SK-N-SH (cell line): ENCODE measurements at regions not wholly inside any gene's neighbourhood (a gene's known extent, or its start where the extent isn't known, plus 50 kb on each side); places are given as distances from the start of the nearest gene placed in this dataset.

Source experiments
- CTCF ChIA-PET: fragments of 300-600, 350-600 bp; formaldehyde crosslinking; extraction: SDS; loops from one replicate; lab custom pipeline; 2021; lab: Yijun Ruan, JAX
- POLR2A ChIA-PET: fragments of 350-600 bp; sonication (Branson Sonifier 250); formaldehyde crosslinking; extraction: SDS; loops from one replicate; lab custom pipeline; 2020; ENCODE audit warnings: antibody characterized with exemption, inconsistent platforms; lab: Yijun Ruan, JAX
- DNase-seq: peaks from one replicate; pipeline ENCODE4 v3.0.0; 2012
- H2AFZ ChIP-seq: fragments of 200-600 bp; sonication (generic); 2 replicates; pipeline ENCODE4 v1.8.1; 2016; ENCODE audit warnings: antibody characterized with exemption, mild to moderate bottlenecking, low read depth
- H3F3A ChIP-seq: fragments of 200-600 bp; sonication (generic); replicated peaks from 2 replicates; pipeline ENCODE3; 2016; ENCODE audit warnings: antibody characterized with exemption, mild to moderate bottlenecking; ENCODE audit not compliant: insufficient read depth
- H3K27ac ChIP-seq, 2 experiments: fragments of 200-500 bp in 1 of 2; fragments of 200-600 bp in 1 of 2; sonication (Bioruptor generic) in 1 of 2; sonication (generic), shearing (Covaris generic) in 1 of 2; 2 replicates each; pipeline versions ENCODE4 v1.5.1 to v1.6.1; 2014 to 2016; ENCODE audit warnings: low read depth in 2 of 2, inconsistent platforms in 1 of 2, low read length in 1 of 2, mild to moderate bottlenecking in 1 of 2, mixed read lengths in 1 of 2
- H3K27me3 ChIP-seq: fragments of 200-600 bp; sonication (generic), shearing (Covaris generic); 2 replicates; pipeline ENCODE4 v1.6.1; 2016; ENCODE audit warnings: mixed run types; ENCODE audit not compliant: insufficient read depth
- H3K36me3 ChIP-seq, 2 experiments: fragments of 200-500 bp in 1 of 2; fragments of 200-600 bp in 1 of 2; sonication (Bioruptor generic) in 1 of 2; sonication (generic) in 1 of 2; replicated peaks in 1 of 2; 2 replicates each; pipeline versions ENCODE3 to v1.5.1; 2014 to 2016; ENCODE audit warnings: low read length in 1 of 2, mild to moderate bottlenecking in 1 of 2; ENCODE audit not compliant: insufficient read depth in 2 of 2, control insufficient read depth in 1 of 2
- H3K4me1 ChIP-seq, 2 experiments: fragments of 200-500 bp in 1 of 2; fragments of 200-600 bp in 1 of 2; sonication (Bioruptor generic) in 1 of 2; sonication (generic), shearing (Covaris generic) in 1 of 2; 2 replicates each; pipeline versions ENCODE4 v1.5.1 to v1.6.1; 2014 to 2016; ENCODE audit warnings: low read depth in 1 of 2, low read length in 1 of 2, mixed run types in 1 of 2; ENCODE audit not compliant: insufficient read depth in 2 of 2, control insufficient read depth in 1 of 2
- H3K4me2 ChIP-seq: fragments of 200-600 bp; sonication (generic), shearing (Covaris generic); 2 replicates; pipeline ENCODE4 v1.6.1; 2017; ENCODE audit warnings: mixed run types
- H3K4me3 ChIP-seq, 2 experiments: fragments of 200-500 bp in 1 of 2; fragments of 200-600 bp in 1 of 2; sonication (Bioruptor generic) in 1 of 2; sonication (generic), shearing (Covaris generic) in 1 of 2; 2 replicates each; pipeline versions ENCODE4 v1.5.1 to v1.8.1; 2014 to 2016; ENCODE audit warnings: low read depth in 2 of 2, inconsistent platforms in 1 of 2, low read length in 1 of 2, mild to moderate bottlenecking in 1 of 2, mixed read lengths in 1 of 2, moderate library complexity in 1 of 2
- H3K79me2 ChIP-seq: fragments of 200-600 bp; sonication (generic); 2 replicates; pipeline ENCODE4 v1.8.1; 2017; ENCODE audit warnings: mild to moderate bottlenecking; ENCODE audit not compliant: insufficient read depth
- H3K9ac ChIP-seq: fragments of 200-600 bp; sonication (generic); 2 replicates; pipeline ENCODE4 v1.6.1; 2017; ENCODE audit warnings: mixed run types
- H3K9me2 ChIP-seq: fragments of 200-600 bp; sonication (generic); 2 replicates; pipeline ENCODE4 v1.6.1; 2017; ENCODE audit warnings: mixed run types
- H3K9me3 ChIP-seq: fragments of 200-600 bp; sonication (generic); 2 replicates; pipeline ENCODE4 v1.6.1; 2017; ENCODE audit warnings: mixed run types, mild to moderate bottlenecking, moderate library complexity
- H4K20me1 ChIP-seq: fragments of 200-600 bp; sonication (generic); 2 replicates; pipeline ENCODE4 v1.6.1; 2017; ENCODE audit warnings: mild to moderate bottlenecking, mixed run types; ENCODE audit not compliant: insufficient read depth
- CHD2 ChIP-seq: fragments of 150-350 bp; IDR thresholded peaks from 2 replicates; pipeline ENCODE4 v1.6.1; 2018; ENCODE audit warnings: low read length; ENCODE audit not compliant: partially characterized antibody
- EP300 ChIP-seq, 2 experiments: IDR thresholded peaks; 2 replicates each; pipeline versions ENCODE4 v1.4.0 to v1.6.1; 2012; ENCODE audit warnings: borderline replicate concordance in 1 of 2, low read depth in 1 of 2, low read length in 1 of 2
- GATA2 ChIP-seq: sonication (generic); formaldehyde crosslinking; IDR thresholded peaks from 2 replicates; pipeline ENCODE4 v1.5.0; 2020; ENCODE audit warnings: mild to moderate bottlenecking, missing genetic modification reagents
- POLR2AphosphoS5 ChIP-seq: IDR thresholded peaks from 2 replicates; pipeline ENCODE4 v1.6.1; 2012; ENCODE audit warnings: low read depth, low read length
- RAD21 ChIP-seq: IDR thresholded peaks from 2 replicates; pipeline ENCODE4 v1.6.1; 2012; ENCODE audit warnings: mild to moderate bottlenecking, low read length
- RCOR1 ChIP-seq: fragments of 150-350 bp; IDR thresholded peaks from 2 replicates; pipeline ENCODE4 v1.6.1; 2017; ENCODE audit warnings: antibody characterized with exemption, low read length
- RXRA ChIP-seq: IDR thresholded peaks from 2 replicates; pipeline ENCODE4 v1.4.0; 2012; ENCODE audit warnings: low read depth, mild to moderate bottlenecking, borderline replicate concordance
- TAF1 ChIP-seq: IDR thresholded peaks from 2 replicates; pipeline ENCODE4 v1.6.1; 2012; ENCODE audit warnings: low read depth, mild to moderate bottlenecking, low read length, moderate library complexity, borderline replicate concordance
- TEAD4 ChIP-seq: IDR thresholded peaks from 2 replicates; pipeline ENCODE4 v1.4.0; 2012; ENCODE audit warnings: mild to moderate bottlenecking, borderline replicate concordance; ENCODE audit not compliant: insufficient read depth
- WGBS: methylation state at CpG from one replicate; pipeline ENCODE4 v1.1.6; 2017; ENCODE audit warnings: low lambda C conversion rate; 5-methylcytosine and 5-hydroxymethylcytosine counted together
- TF ChIP-seq, protein P1 (sequence below): fragments of 150-350 bp; IDR thresholded peaks from 2 replicates; pipeline ENCODE4 v1.6.1; 2017; ENCODE audit warnings: antibody characterized with exemption, low read length, low read depth, borderline replicate concordance
- TF ChIP-seq, protein P2 (sequence below): fragments of 150-350 bp; IDR thresholded peaks from 2 replicates; pipeline ENCODE4 v1.6.1; 2016; ENCODE audit warnings: mild to moderate bottlenecking, low read depth, low read length
- TF ChIP-seq, protein P3 (sequence below): IDR thresholded peaks from 2 replicates; pipeline ENCODE4 v1.6.1; 2012; ENCODE audit warnings: mild to moderate bottlenecking, low read depth, low read length, moderate library complexity
- TF ChIP-seq, protein P4 (sequence below): IDR thresholded peaks from 2 replicates; pipeline ENCODE4; 2012

DNA sequence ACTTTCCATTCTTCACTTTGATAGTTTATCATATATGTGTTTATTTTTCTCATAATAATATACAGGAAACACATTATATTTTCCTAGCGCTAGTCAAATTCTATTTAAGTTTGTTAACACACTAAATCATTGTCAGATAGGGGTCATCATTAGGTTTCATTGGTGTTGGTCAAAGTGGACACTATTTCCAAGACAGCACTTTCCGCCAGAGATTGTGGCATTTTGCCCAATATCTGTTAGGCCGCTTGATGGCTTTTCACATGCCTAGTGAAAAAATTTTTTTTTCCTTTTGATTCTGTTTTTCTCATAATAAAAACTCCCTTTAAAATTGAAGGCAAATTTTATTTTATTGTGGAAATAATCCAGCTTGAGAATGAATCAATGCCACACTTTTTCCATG lies 495.4 kb upstream of the AKR1E2 start:
- ChIA-PET CTCF (no interaction called here), POLR2A (no interaction called here)
- no peaks in the 10 kb centered on the region for H3K36me3 ChIP-seq
- TF ChIP-seq GATA2 (CRISPR knock-in tag) (no peak), EP300 (IDR thresholded peaks at IDR 0.05; ENCODE audit: borderline replicate concordance in 1 of 2, low read depth in 1 of 2, low read length in 1 of 2) (no peak), POLR2AphosphoS5 (no peak), RAD21 (no peak), TEAD4 (no peak), RCOR1 (no peak), RXRA (no peak), CHD2 (no peak)
- TF ChIP-seq, protein P1, sequence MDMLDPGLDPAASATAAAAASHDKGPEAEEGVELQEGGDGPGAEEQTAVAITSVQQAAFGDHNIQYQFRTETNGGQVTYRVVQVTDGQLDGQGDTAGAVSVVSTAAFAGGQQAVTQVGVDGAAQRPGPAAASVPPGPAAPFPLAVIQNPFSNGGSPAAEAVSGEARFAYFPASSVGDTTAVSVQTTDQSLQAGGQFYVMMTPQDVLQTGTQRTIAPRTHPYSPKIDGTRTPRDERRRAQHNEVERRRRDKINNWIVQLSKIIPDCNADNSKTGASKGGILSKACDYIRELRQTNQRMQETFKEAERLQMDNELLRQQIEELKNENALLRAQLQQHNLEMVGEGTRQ, result no peak
- TF ChIP-seq, protein P2, sequence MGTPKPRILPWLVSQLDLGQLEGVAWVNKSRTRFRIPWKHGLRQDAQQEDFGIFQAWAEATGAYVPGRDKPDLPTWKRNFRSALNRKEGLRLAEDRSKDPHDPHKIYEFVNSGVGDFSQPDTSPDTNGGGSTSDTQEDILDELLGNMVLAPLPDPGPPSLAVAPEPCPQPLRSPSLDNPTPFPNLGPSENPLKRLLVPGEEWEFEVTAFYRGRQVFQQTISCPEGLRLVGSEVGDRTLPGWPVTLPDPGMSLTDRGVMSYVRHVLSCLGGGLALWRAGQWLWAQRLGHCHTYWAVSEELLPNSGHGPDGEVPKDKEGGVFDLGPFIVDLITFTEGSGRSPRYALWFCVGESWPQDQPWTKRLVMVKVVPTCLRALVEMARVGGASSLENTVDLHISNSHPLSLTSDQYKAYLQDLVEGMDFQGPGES, result no peak
- TF ChIP-seq, protein P3, sequence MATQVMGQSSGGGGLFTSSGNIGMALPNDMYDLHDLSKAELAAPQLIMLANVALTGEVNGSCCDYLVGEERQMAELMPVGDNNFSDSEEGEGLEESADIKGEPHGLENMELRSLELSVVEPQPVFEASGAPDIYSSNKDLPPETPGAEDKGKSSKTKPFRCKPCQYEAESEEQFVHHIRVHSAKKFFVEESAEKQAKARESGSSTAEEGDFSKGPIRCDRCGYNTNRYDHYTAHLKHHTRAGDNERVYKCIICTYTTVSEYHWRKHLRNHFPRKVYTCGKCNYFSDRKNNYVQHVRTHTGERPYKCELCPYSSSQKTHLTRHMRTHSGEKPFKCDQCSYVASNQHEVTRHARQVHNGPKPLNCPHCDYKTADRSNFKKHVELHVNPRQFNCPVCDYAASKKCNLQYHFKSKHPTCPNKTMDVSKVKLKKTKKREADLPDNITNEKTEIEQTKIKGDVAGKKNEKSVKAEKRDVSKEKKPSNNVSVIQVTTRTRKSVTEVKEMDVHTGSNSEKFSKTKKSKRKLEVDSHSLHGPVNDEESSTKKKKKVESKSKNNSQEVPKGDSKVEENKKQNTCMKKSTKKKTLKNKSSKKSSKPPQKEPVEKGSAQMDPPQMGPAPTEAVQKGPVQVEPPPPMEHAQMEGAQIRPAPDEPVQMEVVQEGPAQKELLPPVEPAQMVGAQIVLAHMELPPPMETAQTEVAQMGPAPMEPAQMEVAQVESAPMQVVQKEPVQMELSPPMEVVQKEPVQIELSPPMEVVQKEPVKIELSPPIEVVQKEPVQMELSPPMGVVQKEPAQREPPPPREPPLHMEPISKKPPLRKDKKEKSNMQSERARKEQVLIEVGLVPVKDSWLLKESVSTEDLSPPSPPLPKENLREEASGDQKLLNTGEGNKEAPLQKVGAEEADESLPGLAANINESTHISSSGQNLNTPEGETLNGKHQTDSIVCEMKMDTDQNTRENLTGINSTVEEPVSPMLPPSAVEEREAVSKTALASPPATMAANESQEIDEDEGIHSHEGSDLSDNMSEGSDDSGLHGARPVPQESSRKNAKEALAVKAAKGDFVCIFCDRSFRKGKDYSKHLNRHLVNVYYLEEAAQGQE, result no peak
- no peak overlapping the region for H3K4me3 ChIP-seq
- H3K4me1 ChIP-seq, result no peaks in the 10 kb centered on the region
- no peak for DNase-seq
- H3F3A ChIP-seq, result no peaks in the 10 kb centered on the region
- no peaks in the 10 kb centered on the region for H3K9me3 ChIP-seq
- H3K9ac ChIP-seq, result no peak overlapping the region
- no peak overlapping the region for H3K27ac ChIP-seq
- 95% methylated on average over 3 of the region's 3 CpGs for WGBS
- H4K20me1 ChIP-seq, result no peaks in the 10 kb centered on the region
- H3K27me3 ChIP-seq, result no peaks in the 10 kb centered on the region
- H2AFZ ChIP-seq, result no peak overlapping the region
- no peak overlapping the region for H3K4me2 ChIP-seq
- H3K9me2 ChIP-seq, result no peaks in the 10 kb centered on the region
- H3K79me2 ChIP-seq, result no peaks in the 10 kb centered on the region

DNA sequence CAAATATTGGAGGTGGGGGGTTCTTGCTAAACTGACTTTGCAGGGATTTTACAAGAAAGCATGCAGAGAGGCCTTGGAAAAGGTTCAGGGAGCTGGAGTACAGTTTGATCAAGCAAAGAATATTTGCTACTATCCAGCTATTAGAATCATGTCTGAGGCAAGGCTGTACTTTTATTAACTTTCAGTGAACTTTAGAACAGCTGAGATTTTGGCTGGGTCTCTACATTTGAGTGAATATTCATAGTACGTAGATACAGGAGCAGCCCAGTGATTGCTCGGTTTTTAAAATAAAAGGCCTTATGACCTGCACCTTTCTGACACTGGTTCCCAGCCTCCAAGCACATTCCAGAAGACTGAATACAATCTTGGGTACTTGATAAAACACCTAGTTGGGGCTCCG lies 496.8 kb upstream of the AKR1E2 start:
- Histone ChIP-seq H3K4me3 (no peak overlapping the region), H3K36me3 (no peaks in the 10 kb centered on the region), H3K9ac (no peak overlapping the region), H3K27ac (no peak overlapping the region), H3K9me2 (no peaks in the 10 kb centered on the region), H2AFZ (no peak overlapping the region), H4K20me1 (no peaks in the 10 kb centered on the region), H3K9me3 (no peaks in the 10 kb centered on the region), H3F3A (no peaks in the 10 kb centered on the region), H3K4me2 (no peak overlapping the region), H3K4me1 (no peaks in the 10 kb centered on the region), H3K27me3 (no peaks in the 10 kb centered on the region), H3K79me2 (no peaks in the 10 kb centered on the region)
- WGBS, result 100% methylated on average over 2 of the region's 3 CpGs
- ChIA-PET CTCF (no interaction called here), POLR2A (no interaction called here)
- TF ChIP-seq TAF1 (no peak), CHD2 (no peak)
- TF ChIP-seq, protein P4, sequence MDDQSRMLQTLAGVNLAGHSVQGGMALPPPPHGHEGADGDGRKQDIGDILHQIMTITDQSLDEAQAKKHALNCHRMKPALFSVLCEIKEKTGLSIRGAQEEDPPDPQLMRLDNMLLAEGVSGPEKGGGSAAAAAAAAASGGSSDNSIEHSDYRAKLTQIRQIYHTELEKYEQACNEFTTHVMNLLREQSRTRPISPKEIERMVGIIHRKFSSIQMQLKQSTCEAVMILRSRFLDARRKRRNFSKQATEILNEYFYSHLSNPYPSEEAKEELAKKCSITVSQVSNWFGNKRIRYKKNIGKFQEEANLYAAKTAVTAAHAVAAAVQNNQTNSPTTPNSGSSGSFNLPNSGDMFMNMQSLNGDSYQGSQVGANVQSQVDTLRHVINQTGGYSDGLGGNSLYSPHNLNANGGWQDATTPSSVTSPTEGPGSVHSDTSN, result no peak
- DNase-seq, result no peak
